ENCODE measurements at regions not wholly inside any gene's neighbourhood (a gene's known extent, or its start where the extent isn't known, plus 50 kb on each side); places are given as distances from the start of the nearest gene placed in this dataset.

DNA sequence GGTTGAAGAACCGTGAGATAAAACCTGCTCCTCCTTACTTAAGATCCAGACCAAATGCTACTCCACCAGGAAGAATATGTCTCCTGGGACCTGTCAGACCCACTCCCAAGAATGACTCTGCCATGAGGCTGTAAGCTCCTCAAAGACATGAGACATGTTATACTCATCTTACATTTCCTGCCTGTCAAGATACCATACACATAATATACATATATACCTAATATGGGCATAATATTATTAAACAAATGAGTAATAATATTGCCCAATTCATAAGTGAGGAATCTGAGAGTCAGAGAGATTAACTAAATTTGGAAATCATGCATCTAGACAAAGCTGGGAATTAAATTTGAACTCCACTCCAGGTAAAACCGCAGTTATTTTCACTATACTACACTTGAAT is 634.9 kb downstream of the LMO4 start:
- TF ChIP-seq, protein P1, sequence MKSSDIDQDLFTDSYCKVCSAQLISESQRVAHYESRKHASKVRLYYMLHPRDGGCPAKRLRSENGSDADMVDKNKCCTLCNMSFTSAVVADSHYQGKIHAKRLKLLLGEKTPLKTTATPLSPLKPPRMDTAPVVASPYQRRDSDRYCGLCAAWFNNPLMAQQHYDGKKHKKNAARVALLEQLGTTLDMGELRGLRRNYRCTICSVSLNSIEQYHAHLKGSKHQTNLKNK (CRISPR knock-in tag; IDR thresholded peaks at IDR 0.05): no peak
- TF ChIP-seq, protein P2, sequence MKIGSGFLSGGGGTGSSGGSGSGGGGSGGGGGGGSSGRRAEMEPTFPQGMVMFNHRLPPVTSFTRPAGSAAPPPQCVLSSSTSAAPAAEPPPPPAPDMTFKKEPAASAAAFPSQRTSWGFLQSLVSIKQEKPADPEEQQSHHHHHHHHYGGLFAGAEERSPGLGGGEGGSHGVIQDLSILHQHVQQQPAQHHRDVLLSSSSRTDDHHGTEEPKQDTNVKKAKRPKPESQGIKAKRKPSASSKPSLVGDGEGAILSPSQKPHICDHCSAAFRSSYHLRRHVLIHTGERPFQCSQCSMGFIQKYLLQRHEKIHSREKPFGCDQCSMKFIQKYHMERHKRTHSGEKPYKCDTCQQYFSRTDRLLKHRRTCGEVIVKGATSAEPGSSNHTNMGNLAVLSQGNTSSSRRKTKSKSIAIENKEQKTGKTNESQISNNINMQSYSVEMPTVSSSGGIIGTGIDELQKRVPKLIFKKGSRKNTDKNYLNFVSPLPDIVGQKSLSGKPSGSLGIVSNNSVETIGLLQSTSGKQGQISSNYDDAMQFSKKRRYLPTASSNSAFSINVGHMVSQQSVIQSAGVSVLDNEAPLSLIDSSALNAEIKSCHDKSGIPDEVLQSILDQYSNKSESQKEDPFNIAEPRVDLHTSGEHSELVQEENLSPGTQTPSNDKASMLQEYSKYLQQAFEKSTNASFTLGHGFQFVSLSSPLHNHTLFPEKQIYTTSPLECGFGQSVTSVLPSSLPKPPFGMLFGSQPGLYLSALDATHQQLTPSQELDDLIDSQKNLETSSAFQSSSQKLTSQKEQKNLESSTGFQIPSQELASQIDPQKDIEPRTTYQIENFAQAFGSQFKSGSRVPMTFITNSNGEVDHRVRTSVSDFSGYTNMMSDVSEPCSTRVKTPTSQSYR (CRISPR knock-in tag; IDR thresholded peaks at IDR 0.05): no peak
- TF ChIP-seq, protein P3, sequence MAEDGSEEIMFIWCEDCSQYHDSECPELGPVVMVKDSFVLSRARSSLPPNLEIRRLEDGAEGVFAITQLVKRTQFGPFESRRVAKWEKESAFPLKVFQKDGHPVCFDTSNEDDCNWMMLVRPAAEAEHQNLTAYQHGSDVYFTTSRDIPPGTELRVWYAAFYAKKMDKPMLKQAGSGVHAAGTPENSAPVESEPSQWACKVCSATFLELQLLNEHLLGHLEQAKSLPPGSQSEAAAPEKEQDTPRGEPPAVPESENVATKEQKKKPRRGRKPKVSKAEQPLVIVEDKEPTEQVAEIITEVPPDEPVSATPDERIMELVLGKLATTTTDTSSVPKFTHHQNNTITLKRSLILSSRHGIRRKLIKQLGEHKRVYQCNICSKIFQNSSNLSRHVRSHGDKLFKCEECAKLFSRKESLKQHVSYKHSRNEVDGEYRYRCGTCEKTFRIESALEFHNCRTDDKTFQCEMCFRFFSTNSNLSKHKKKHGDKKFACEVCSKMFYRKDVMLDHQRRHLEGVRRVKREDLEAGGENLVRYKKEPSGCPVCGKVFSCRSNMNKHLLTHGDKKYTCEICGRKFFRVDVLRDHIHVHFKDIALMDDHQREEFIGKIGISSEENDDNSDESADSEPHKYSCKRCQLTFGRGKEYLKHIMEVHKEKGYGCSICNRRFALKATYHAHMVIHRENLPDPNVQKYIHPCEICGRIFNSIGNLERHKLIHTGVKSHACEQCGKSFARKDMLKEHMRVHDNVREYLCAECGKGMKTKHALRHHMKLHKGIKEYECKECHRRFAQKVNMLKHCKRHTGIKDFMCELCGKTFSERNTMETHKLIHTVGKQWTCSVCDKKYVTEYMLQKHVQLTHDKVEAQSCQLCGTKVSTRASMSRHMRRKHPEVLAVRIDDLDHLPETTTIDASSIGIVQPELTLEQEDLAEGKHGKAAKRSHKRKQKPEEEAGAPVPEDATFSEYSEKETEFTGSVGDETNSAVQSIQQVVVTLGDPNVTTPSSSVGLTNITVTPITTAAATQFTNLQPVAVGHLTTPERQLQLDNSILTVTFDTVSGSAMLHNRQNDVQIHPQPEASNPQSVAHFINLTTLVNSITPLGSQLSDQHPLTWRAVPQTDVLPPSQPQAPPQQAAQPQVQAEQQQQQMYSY (CRISPR knock-in tag; IDR thresholded peaks at IDR 0.05): no peak
- TF ChIP-seq ZNF423 (CRISPR knock-in tag; IDR thresholded peaks at IDR 0.05) (no peak), NR3C1 (CRISPR knock-in tag; conservative IDR thresholded peaks at IDR 0.05; ENCODE audit: low read depth) (no peak), NFATC4 (CRISPR knock-in tag; IDR thresholded peaks at IDR 0.05) (no peak)
- DNase-seq (ENCODE audit: low spot score): no peak
- no peaks in the 10 kb centered on the region for H3K36me3 Mint-ChIP-seq
- ChIA-PET POLR2A (no interaction called here), CTCF (interaction anchor here (1.0 kb wide), 1 partner anchor 10 kb away, joined by 4 read pairs; no protein-coding TSS in a partner anchor)
- no peak for ATAC-seq
- H3K27me3 Mint-ChIP-seq (ENCODE audit: low read depth): no peaks in the 10 kb centered on the region
- H3K9me3 Mint-ChIP-seq: peaks cover 4% of the 10 kb centered on the region
- no peak overlapping the region for H3K27ac Mint-ChIP-seq
- peaks cover 17% of the 10 kb centered on the region for H3K4me1 Mint-ChIP-seq
- no peak overlapping the region for H3K4me3 Mint-ChIP-seq

DNA sequence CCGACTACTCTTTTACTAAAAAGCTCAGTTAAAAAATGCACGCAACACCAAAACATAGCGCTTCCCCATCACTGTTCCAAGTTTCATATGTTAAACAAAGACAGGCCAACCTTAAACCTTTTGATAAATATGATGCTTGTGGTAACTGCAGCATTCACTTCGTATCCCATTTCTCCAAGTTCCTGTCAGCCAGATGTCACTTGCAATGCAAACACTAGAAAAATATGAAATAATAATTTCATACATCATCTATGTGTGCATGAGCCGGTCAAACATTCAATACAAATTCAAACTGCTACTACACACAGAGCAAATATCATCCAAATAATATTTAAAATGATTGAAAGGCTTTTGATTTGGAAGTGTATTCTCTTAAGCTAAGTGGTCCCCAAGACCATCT is 636.5 kb downstream of the LMO4 start:
- Mint-ChIP-seq H3K4me3 (no peak overlapping the region), H3K27ac (no peak overlapping the region), H3K36me3 (no peaks in the 10 kb centered on the region), H3K4me1 (peaks cover 30% of the 10 kb centered on the region), H3K9me3 (peaks cover 4% of the 10 kb centered on the region), H3K27me3 (ENCODE audit: low read depth) (no peaks in the 10 kb centered on the region)
- ATAC-seq: no peak
- ChIA-PET CTCF (interaction anchor here (0.9 to 1.7 kb wide), 2 partner anchors 11 to 65 kb away, joined by 3 to 8 read pairs; no protein-coding TSS in a partner anchor), POLR2A (no interaction called here)
- no peak for TF ChIP-seq ZNF317 (CRISPR knock-in tag; IDR thresholded peaks at IDR 0.05; ENCODE audit: borderline replicate concordance, low read depth)
- TF ChIP-seq GRHL2 (CRISPR knock-in tag; IDR thresholded peaks at IDR 0.05; ENCODE audit: insufficient replicate concordance, severe bottlenecking): no peak
- TF ChIP-seq, protein P4, sequence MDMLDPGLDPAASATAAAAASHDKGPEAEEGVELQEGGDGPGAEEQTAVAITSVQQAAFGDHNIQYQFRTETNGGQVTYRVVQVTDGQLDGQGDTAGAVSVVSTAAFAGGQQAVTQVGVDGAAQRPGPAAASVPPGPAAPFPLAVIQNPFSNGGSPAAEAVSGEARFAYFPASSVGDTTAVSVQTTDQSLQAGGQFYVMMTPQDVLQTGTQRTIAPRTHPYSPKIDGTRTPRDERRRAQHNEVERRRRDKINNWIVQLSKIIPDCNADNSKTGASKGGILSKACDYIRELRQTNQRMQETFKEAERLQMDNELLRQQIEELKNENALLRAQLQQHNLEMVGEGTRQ (CRISPR knock-in tag; IDR thresholded peaks at IDR 0.05): no peak
- TF ChIP-seq, protein P5, sequence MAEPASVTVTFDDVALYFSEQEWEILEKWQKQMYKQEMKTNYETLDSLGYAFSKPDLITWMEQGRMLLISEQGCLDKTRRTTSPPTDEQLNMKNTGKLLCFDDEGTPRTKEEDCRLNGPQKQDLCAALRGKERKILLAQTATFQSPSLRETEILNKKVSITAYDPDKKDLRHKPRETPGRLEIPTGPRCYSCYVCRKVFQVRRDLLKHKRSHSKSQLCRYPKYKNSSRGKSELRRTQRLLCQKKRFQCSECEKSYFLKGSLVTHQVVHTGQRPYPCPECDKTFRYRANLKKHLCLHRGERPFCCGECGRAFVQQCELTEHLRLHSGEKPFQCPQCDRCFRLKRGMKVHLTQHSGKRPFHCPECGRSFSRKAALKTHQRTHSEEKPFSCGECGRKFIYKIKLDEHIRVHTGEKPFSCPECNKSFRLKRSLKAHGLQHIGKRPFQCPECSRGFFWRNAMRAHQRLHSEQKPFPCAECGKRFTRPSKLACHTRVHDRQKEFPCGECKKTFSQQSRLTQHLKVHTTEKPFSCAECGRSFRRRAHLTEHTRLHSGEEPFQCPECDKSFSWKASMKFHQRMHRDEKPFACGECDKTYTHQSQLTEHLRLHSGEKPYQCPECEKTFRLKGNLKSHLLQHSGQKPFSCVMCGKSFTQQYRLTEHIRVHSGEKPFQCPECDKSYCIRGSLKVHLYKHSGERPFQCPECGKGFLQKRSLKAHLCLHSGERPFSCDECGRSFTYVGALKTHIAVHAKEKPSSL (CRISPR knock-in tag; conservative IDR thresholded peaks at IDR 0.05): no peak
- no peak for TF ChIP-seq FOXK1 (CRISPR knock-in tag; IDR thresholded peaks at IDR 0.05)
- no peak for TF ChIP-seq NFE2L1 (CRISPR knock-in tag; IDR thresholded peaks at IDR 0.05)
- TF ChIP-seq, protein P6, sequence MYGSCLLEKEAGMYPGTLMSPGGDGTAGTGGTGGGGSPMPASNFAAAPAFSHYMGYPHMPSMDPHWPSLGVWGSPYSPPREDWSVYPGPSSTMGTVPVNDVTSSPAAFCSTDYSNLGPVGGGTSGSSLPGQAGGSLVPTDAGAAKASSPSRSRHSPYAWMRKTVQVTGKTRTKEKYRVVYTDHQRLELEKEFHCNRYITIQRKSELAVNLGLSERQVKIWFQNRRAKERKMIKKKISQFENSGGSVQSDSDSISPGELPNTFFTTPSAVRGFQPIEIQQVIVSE (CRISPR knock-in tag; IDR thresholded peaks at IDR 0.05; ENCODE audit: borderline replicate concordance): no peak
- TF ChIP-seq, protein P7, sequence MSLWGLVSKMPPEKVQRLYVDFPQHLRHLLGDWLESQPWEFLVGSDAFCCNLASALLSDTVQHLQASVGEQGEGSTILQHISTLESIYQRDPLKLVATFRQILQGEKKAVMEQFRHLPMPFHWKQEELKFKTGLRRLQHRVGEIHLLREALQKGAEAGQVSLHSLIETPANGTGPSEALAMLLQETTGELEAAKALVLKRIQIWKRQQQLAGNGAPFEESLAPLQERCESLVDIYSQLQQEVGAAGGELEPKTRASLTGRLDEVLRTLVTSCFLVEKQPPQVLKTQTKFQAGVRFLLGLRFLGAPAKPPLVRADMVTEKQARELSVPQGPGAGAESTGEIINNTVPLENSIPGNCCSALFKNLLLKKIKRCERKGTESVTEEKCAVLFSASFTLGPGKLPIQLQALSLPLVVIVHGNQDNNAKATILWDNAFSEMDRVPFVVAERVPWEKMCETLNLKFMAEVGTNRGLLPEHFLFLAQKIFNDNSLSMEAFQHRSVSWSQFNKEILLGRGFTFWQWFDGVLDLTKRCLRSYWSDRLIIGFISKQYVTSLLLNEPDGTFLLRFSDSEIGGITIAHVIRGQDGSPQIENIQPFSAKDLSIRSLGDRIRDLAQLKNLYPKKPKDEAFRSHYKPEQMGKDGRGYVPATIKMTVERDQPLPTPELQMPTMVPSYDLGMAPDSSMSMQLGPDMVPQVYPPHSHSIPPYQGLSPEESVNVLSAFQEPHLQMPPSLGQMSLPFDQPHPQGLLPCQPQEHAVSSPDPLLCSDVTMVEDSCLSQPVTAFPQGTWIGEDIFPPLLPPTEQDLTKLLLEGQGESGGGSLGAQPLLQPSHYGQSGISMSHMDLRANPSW (CRISPR knock-in tag; conservative IDR thresholded peaks at IDR 0.05; ENCODE audit: low read depth): no peak
- TF ChIP-seq SMAD3 (CRISPR knock-in tag; IDR thresholded peaks at IDR 0.05; ENCODE audit: borderline replicate concordance): no peak
- TF ChIP-seq, protein P8, sequence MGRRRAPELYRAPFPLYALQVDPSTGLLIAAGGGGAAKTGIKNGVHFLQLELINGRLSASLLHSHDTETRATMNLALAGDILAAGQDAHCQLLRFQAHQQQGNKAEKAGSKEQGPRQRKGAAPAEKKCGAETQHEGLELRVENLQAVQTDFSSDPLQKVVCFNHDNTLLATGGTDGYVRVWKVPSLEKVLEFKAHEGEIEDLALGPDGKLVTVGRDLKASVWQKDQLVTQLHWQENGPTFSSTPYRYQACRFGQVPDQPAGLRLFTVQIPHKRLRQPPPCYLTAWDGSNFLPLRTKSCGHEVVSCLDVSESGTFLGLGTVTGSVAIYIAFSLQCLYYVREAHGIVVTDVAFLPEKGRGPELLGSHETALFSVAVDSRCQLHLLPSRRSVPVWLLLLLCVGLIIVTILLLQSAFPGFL (CRISPR knock-in tag; IDR thresholded peaks at IDR 0.05; ENCODE audit: borderline replicate concordance): no peak
- TF ChIP-seq, protein P9, sequence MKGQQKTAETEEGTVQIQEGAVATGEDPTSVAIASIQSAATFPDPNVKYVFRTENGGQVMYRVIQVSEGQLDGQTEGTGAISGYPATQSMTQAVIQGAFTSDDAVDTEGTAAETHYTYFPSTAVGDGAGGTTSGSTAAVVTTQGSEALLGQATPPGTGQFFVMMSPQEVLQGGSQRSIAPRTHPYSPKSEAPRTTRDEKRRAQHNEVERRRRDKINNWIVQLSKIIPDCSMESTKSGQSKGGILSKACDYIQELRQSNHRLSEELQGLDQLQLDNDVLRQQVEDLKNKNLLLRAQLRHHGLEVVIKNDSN (CRISPR knock-in tag; IDR thresholded peaks at IDR 0.05): no peak
- TF ChIP-seq ZNF219 (CRISPR knock-in tag; IDR thresholded peaks at IDR 0.05; ENCODE audit: borderline replicate concordance): no peak
- no peak for DNase-seq (ENCODE audit: low spot score)
